GM23248 (cell line): ENCODE measurements at regions not wholly inside any gene's neighbourhood (a gene's known extent, or its start where the extent isn't known, plus 50 kb on each side); places are given as distances from the start of the nearest gene placed in this dataset.

Source experiments
- EZH2 ChIP-seq: fragments of 200-600 bp; sonication (generic); IDR thresholded peaks from 2 replicates; pipeline ENCODE4 v1.6.1; 2018; ENCODE audit warnings: antibody characterized with exemption, mild to moderate bottlenecking; ENCODE audit not compliant: insufficient read depth, poor library complexity, severe bottlenecking
- EZH2phosphoT487 ChIP-seq: fragments of 200-600 bp; sonication (generic); IDR thresholded peaks from 2 replicates; pipeline ENCODE4 v1.6.1; 2018; ENCODE audit warnings: antibody characterized with exemption, moderate library complexity, mild to moderate bottlenecking, low read depth; ENCODE audit not compliant: insufficient read depth

DNA sequence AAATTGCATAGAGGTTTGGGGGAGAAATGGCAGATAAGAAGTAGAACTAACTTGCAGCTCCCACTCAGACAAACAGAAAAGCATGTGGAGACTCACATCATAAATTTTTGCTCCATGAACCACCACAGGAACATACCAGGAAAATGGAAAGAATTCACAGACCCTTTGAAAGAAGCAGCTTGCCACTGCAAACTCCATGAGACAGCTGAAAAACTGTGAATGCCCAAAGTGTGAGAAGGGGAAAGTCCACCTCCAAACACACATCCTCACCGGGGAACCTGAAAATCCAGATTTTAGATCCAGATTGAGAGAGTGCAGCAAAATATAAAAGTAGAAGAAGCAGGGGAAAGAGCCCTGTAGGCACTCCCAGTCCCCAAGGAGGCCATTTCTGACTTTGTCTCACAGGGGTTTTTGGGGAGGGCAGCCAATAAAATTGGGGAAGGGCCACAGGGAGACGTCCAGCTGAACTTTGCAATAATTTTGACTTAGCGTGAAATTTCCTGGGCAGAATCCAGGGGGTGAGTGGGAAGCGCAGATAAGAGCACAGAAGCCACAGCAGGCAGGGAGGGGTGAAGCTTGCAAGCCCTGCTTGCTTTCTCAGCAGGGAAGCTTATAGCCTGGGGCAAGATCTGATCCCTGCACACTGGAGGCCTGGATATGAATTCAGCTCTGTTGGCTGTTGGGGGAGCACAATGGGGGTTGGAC, 183.4 kb upstream of the UBE2E2 start:
- no peak for TF ChIP-seq EZH2
- TF ChIP-seq EZH2phosphoT487 = no peak
